Endothelial cell of umbilical vein (primary cell): ENCODE measurements at regions not wholly inside any gene's neighbourhood (a gene's known extent, or its start where the extent isn't known, plus 50 kb on each side); places are given as distances from the start of the nearest gene placed in this dataset.

Experiments used
- EZH2 ChIP-seq: IDR thresholded peaks from 2 replicates; pipeline ENCODE4 v1.6.1; 2012; ENCODE audit warnings: borderline replicate concordance, low read depth, mild to moderate bottlenecking, moderate library complexity, low read length, inconsistent platforms; ENCODE audit not compliant: severe bottlenecking
- FOS ChIP-seq: IDR thresholded peaks from 2 replicates; pipeline ENCODE4 v1.6.1; 2011; ENCODE audit warnings: mild to moderate bottlenecking, low read length, moderate library complexity, borderline replicate concordance; ENCODE audit not compliant: insufficient read depth
- GATA2 ChIP-seq: IDR thresholded peaks from 2 replicates; pipeline ENCODE4 v1.7.0; 2011; ENCODE audit warnings: low read depth, mild to moderate bottlenecking, moderate library complexity, mixed read lengths, low read length; ENCODE audit not compliant: insufficient read length, insufficient read depth
- JUN ChIP-seq: IDR thresholded peaks from 2 replicates; pipeline ENCODE4 v1.6.1; 2011; ENCODE audit warnings: borderline replicate concordance, low read depth; ENCODE audit not compliant: insufficient read length, insufficient read depth
- MYC ChIP-seq: IDR thresholded peaks from one replicate; pipeline ENCODE4 v1.6.1; 2011; ENCODE audit warnings: mild to moderate bottlenecking, low read depth, low read length
- POLR2A ChIP-seq: IDR thresholded peaks from 2 replicates; pipeline ENCODE4 v1.6.1; 2012; ENCODE audit warnings: low read depth, mild to moderate bottlenecking, control low read depth, low read length
- POLR2AphosphoS5 ChIP-seq: IDR thresholded peaks from 2 replicates; pipeline ENCODE4 v1.6.1; 2012; ENCODE audit warnings: low read depth, mild to moderate bottlenecking, control low read depth, low read length, moderate library complexity; ENCODE audit not compliant: insufficient read depth
- TF ChIP-seq, protein P1 (sequence below), 2 donors: IDR thresholded peaks; 1 replicate in 1 of 2; 2 replicates in 1 of 2; pipeline ENCODE4 v1.5.1; 2011; ENCODE audit warnings: low read length in 2 of 2, mild to moderate bottlenecking in 2 of 2, moderate library complexity in 2 of 2, control low read depth in 1 of 2, inconsistent platforms in 1 of 2, low read depth in 1 of 2; ENCODE audit not compliant: insufficient read depth in 1 of 2; ENCODE audit errors: extremely low read depth in 1 of 2
- TF ChIP-seq, protein P2 (sequence below): IDR thresholded peaks from 2 replicates; pipeline ENCODE4 v1.6.1; 2011; ENCODE audit not compliant: insufficient read depth, insufficient read length

DNA sequence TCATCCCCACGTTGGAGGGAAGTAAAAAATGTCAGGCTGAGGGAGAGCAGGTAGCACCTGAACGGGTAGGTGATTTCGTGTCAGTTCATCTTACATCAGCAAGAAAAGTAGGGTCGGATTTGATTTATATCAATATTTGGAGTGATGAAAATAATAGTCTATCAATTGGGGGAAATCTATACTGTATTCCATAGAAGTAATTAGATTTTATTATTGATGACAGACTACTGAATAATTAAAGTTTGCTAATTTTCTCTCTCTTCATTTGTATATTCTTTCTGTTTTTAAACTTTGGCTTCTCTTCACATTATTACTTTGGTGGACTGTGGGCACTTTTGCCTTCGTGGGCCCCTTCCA, 78.4 kb downstream of the OLIG3 start:
- TF ChIP-seq, protein P1, sequence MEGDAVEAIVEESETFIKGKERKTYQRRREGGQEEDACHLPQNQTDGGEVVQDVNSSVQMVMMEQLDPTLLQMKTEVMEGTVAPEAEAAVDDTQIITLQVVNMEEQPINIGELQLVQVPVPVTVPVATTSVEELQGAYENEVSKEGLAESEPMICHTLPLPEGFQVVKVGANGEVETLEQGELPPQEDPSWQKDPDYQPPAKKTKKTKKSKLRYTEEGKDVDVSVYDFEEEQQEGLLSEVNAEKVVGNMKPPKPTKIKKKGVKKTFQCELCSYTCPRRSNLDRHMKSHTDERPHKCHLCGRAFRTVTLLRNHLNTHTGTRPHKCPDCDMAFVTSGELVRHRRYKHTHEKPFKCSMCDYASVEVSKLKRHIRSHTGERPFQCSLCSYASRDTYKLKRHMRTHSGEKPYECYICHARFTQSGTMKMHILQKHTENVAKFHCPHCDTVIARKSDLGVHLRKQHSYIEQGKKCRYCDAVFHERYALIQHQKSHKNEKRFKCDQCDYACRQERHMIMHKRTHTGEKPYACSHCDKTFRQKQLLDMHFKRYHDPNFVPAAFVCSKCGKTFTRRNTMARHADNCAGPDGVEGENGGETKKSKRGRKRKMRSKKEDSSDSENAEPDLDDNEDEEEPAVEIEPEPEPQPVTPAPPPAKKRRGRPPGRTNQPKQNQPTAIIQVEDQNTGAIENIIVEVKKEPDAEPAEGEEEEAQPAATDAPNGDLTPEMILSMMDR (IDR thresholded peaks at IDR 0.05; ENCODE audit: extremely low read depth in 1 of 2, insufficient read depth in 1 of 2, low read depth in 1 of 2, low read length in 2 of 2): no peak
- no peak for TF ChIP-seq POLR2A
- TF ChIP-seq EZH2: no peak
- no peak for TF ChIP-seq POLR2AphosphoS5
- no peak for TF ChIP-seq FOS
- no peak for TF ChIP-seq MYC
- TF ChIP-seq GATA2: no peak
- no peak for TF ChIP-seq JUN
- TF ChIP-seq, protein P2, sequence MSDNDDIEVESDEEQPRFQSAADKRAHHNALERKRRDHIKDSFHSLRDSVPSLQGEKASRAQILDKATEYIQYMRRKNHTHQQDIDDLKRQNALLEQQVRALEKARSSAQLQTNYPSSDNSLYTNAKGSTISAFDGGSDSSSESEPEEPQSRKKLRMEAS: no peak
